ENCODE measurements at regions not wholly inside any gene's neighbourhood (a gene's known extent, or its start where the extent isn't known, plus 50 kb on each side); places are given as distances from the start of the nearest gene placed in this dataset.
"Not testable (repeated sequence)": the region's sequence is repeated elsewhere in the genome, so short reads cannot be mapped to it uniquely, and the experiment has no call there.

GRCh38 chr6:90463359-90463758, 123.5 kb downstream of the MAP3K7 start:
- DNase-seq (ENCODE audit: low read depth) = no peak

- DNase-seq (ENCODE audit: low read depth) = no peak
Observed at GRCh38 chr6:90462102-90462501, 124.8 kb downstream of the MAP3K7 start.

GRCh38 chr6:90461383-90461782, 125.5 kb downstream of the MAP3K7 start:
- no peak for DNase-seq (ENCODE audit: low read depth)

- DNase-seq (ENCODE audit: low read depth) = no peak
Observed at GRCh38 chr6:90460051-90460450, 126.8 kb downstream of the MAP3K7 start.

- no peak for DNase-seq (ENCODE audit: low read depth)
Observed at GRCh38 chr6:90459225-90459758, 127.6 kb downstream of the MAP3K7 start.

- DNase-seq (ENCODE audit: low read depth) = no peak
Observed at GRCh38 chr6:90458353-90459224, 128.3 kb downstream of the MAP3K7 start.

- DNase-seq (ENCODE audit: low read depth) = no peak
Observed at GRCh38 chr6:90457867-90458259, 129.0 kb downstream of the MAP3K7 start.

- not testable (repeated sequence) for DNase-seq (ENCODE audit: low read depth)
Observed at GRCh38 chr6:90456997-90457866, 129.6 kb downstream of the MAP3K7 start.

GRCh38 chr6:90456001-90456400, 130.9 kb downstream of the MAP3K7 start:
- no peak for DNase-seq (ENCODE audit: low read depth)

- no peak for DNase-seq (ENCODE audit: low read depth)
Observed at GRCh38 chr6:90454836-90455427, 131.9 kb downstream of the MAP3K7 start.

- DNase-seq (ENCODE audit: low read depth) = no peak
Observed at GRCh38 chr6:90450268-90450953, 136.5 kb downstream of the MAP3K7 start.

- no peak for DNase-seq (ENCODE audit: low read depth)
Observed at GRCh38 chr6:90449311-90449710, 137.6 kb downstream of the MAP3K7 start.

- no peak for DNase-seq (ENCODE audit: low read depth)
Observed at GRCh38 chr6:90448836-90449235, 138.0 kb downstream of the MAP3K7 start.

GRCh38 chr6:90446164-90446563, 140.7 kb downstream of the MAP3K7 start:
- DNase-seq (ENCODE audit: low read depth) = no peak

- DNase-seq (ENCODE audit: low read depth) = no peak
Observed at GRCh38 chr6:90445533-90446108, 141.3 kb downstream of the MAP3K7 start.

- no peak for DNase-seq (ENCODE audit: low read depth)
Observed at GRCh38 chr6:90444160-90444714, 142.6 kb downstream of the MAP3K7 start.

- no peak for DNase-seq (ENCODE audit: low read depth)
Observed at GRCh38 chr6:90442366-90442765, 144.5 kb downstream of the MAP3K7 start.

GRCh38 chr6:90440586-90441283, 144.1 kb upstream of the BACH2 start:
- DNase-seq (ENCODE audit: low read depth) = no peak

- DNase-seq (ENCODE audit: low read depth) = no peak
Observed at GRCh38 chr6:90439586-90439985, 142.9 kb upstream of the BACH2 start.

GRCh38 chr6:90436403-90436802, 139.8 kb upstream of the BACH2 start:
- DNase-seq (ENCODE audit: low read depth) = no peak
